GM04504 (cell line): ENCODE measurements at regions not wholly inside any gene's neighbourhood (a gene's known extent, or its start where the extent isn't known, plus 50 kb on each side); places are given as distances from the start of the nearest gene placed in this dataset.
A peak's percentile ranks its signal among the peaks of the same experiment; 100 is the strongest.

Experiments used
- DNase-seq: peaks from one replicate; pipeline ENCODE4 v3.0.0-alpha.2; 2012; ENCODE audit warnings: low read depth

- no peak for DNase-seq
Observed at GRCh38 chr4:155616117-155616516, 50.5 kb upstream of the GUCY1A1 start.

- no peak for DNase-seq
Observed at GRCh38 chr4:155615081-155615887, 51.4 kb upstream of the GUCY1A1 start.

GRCh38 chr4:155614111-155614762 is 52.4 kb upstream of the GUCY1A1 start:
- no peak for DNase-seq

- no peak for DNase-seq
Observed at GRCh38 chr4:155612074-155612473, 54.6 kb upstream of the GUCY1A1 start.

GRCh38 chr4:155611501-155611900 is 55.1 kb upstream of the GUCY1A1 start:
- no peak for DNase-seq

- DNase-seq: no peak
Observed at GRCh38 chr4:155610143-155610542, 56.5 kb upstream of the GUCY1A1 start.

- DNase-seq: no peak
Observed at GRCh38 chr4:155609455-155610059, 57.1 kb upstream of the GUCY1A1 start.

GRCh38 chr4:155608225-155608885 is 58.3 kb upstream of the GUCY1A1 start:
- DNase-seq: no peak

GRCh38 chr4:155607481-155607880 is 59.2 kb upstream of the GUCY1A1 start:
- no peak for DNase-seq

- DNase-seq: peak; percentile 67
Observed at GRCh38 chr4:155604718-155605626, 61.7 kb upstream of the GUCY1A1 start.

GRCh38 chr4:155603360-155603891 is 63.2 kb upstream of the GUCY1A1 start:
- no peak for DNase-seq

- DNase-seq: no peak
Observed at GRCh38 chr4:155602351-155603140, 64.1 kb upstream of the GUCY1A1 start.

- DNase-seq: no peak
Observed at GRCh38 chr4:155600244-155600643, 66.4 kb upstream of the GUCY1A1 start.

- no peak for DNase-seq
Observed at GRCh38 chr4:155599596-155599995, 67.1 kb upstream of the GUCY1A1 start.

GRCh38 chr4:155599085-155599484 is 67.6 kb upstream of the GUCY1A1 start:
- no peak for DNase-seq

- no peak for DNase-seq
Observed at GRCh38 chr4:155597933-155598451, 68.7 kb upstream of the GUCY1A1 start.

GRCh38 chr4:155597281-155597680 is 69.4 kb upstream of the GUCY1A1 start:
- DNase-seq: no peak

- DNase-seq: no peak
Observed at GRCh38 chr4:155593793-155594192, 72.9 kb upstream of the GUCY1A1 start.

- DNase-seq: no peak
Observed at GRCh38 chr4:155592938-155593297, 73.7 kb upstream of the GUCY1A1 start.
